ENCODE measurements at regions not wholly inside any gene's neighbourhood (a gene's known extent, or its start where the extent isn't known, plus 50 kb on each side); places are given as distances from the start of the nearest gene placed in this dataset.

GRCh38 chr7:155883491-155884224, 71.4 kb upstream of the SHH start:
- no peaks in the 10 kb centered on the region for H3K9me3 ChIP-seq
- H3K4me3 ChIP-seq: no peak overlapping the region
- no peaks in the 10 kb centered on the region for H3K27me3 ChIP-seq (ENCODE audit: low read depth)
- no peaks in the 10 kb centered on the region for H3K36me3 ChIP-seq (replicated peaks)
- DNase-seq (ENCODE audit: low spot score in 2 of 2): no peak
- in situ Hi-C loops (cut with MboI; ENCODE audit: low sequenced_read_pairs): no loop called here
- no peaks in the 10 kb centered on the region for H3K4me1 ChIP-seq

GRCh38 chr7:155882596-155882995, 70.3 kb upstream of the SHH start:
- Histone ChIP-seq H3K4me3 (no peak overlapping the region), H3K9me3 (no peaks in the 10 kb centered on the region), H3K27me3 (ENCODE audit: low read depth) (no peaks in the 10 kb centered on the region), H3K4me1 (no peaks in the 10 kb centered on the region), H3K36me3 (replicated peaks) (no peaks in the 10 kb centered on the region)
- DNase-seq (ENCODE audit: low spot score in 2 of 2): no peak
- in situ Hi-C loops (cut with MboI; ENCODE audit: low sequenced_read_pairs): no loop called here

GRCh38 chr7:155881471-155882350, 69.4 kb upstream of the SHH start:
- Histone ChIP-seq H3K36me3 (replicated peaks) (no peaks in the 10 kb centered on the region), H3K27me3 (ENCODE audit: low read depth) (no peaks in the 10 kb centered on the region), H3K4me3 (no peak overlapping the region), H3K9me3 (no peaks in the 10 kb centered on the region), H3K4me1 (no peaks in the 10 kb centered on the region)
- no peak for DNase-seq (ENCODE audit: low spot score in 2 of 2)
- in situ Hi-C loops (cut with MboI; ENCODE audit: low sequenced_read_pairs): no loop called here

GRCh38 chr7:155880721-155881120, 68.5 kb upstream of the SHH start:
- Histone ChIP-seq H3K4me3 (no peak overlapping the region), H3K9me3 (no peaks in the 10 kb centered on the region), H3K36me3 (replicated peaks) (no peaks in the 10 kb centered on the region), H3K4me1 (no peaks in the 10 kb centered on the region), H3K27me3 (ENCODE audit: low read depth) (no peaks in the 10 kb centered on the region)
- DNase-seq (ENCODE audit: low spot score in 2 of 2): no peak
- in situ Hi-C loops (cut with MboI; ENCODE audit: low sequenced_read_pairs): no loop called here

GRCh38 chr7:155879592-155879991, 67.3 kb upstream of the SHH start:
- no peaks in the 10 kb centered on the region for H3K4me1 ChIP-seq
- DNase-seq (ENCODE audit: low spot score in 2 of 2): no peak
- no peaks in the 10 kb centered on the region for H3K9me3 ChIP-seq
- no peaks in the 10 kb centered on the region for H3K36me3 ChIP-seq (replicated peaks)
- in situ Hi-C loops (cut with MboI; ENCODE audit: low sequenced_read_pairs): no loop called here
- no peaks in the 10 kb centered on the region for H3K27me3 ChIP-seq (ENCODE audit: low read depth)
- H3K4me3 ChIP-seq: no peak overlapping the region

GRCh38 chr7:155878674-155879073, 66.4 kb upstream of the SHH start:
- no peak for DNase-seq (ENCODE audit: low spot score in 2 of 2)
- H3K36me3 ChIP-seq (replicated peaks): no peaks in the 10 kb centered on the region
- in situ Hi-C loops (cut with MboI; ENCODE audit: low sequenced_read_pairs): no loop called here
- no peak overlapping the region for H3K4me3 ChIP-seq
- no peaks in the 10 kb centered on the region for H3K27me3 ChIP-seq (ENCODE audit: low read depth)
- H3K4me1 ChIP-seq: no peaks in the 10 kb centered on the region
- no peaks in the 10 kb centered on the region for H3K9me3 ChIP-seq

- H3K4me3 ChIP-seq: no peak overlapping the region
- no peaks in the 10 kb centered on the region for H3K9me3 ChIP-seq
- in situ Hi-C loops (cut with MboI; ENCODE audit: low sequenced_read_pairs): no loop called here
- no peaks in the 10 kb centered on the region for H3K27me3 ChIP-seq (ENCODE audit: low read depth)
- no peaks in the 10 kb centered on the region for H3K4me1 ChIP-seq
- H3K36me3 ChIP-seq (replicated peaks): no peaks in the 10 kb centered on the region
- DNase-seq (ENCODE audit: low spot score in 2 of 2): no peak
These were observed 66.0 kb upstream of the SHH start for GRCh38 chr7:155878250-155878649.

- in situ Hi-C loops (cut with MboI; ENCODE audit: low sequenced_read_pairs): no loop called here
- Histone ChIP-seq H3K4me3 (no peak overlapping the region), H3K4me1 (no peaks in the 10 kb centered on the region), H3K27me3 (ENCODE audit: low read depth) (no peaks in the 10 kb centered on the region), H3K9me3 (no peaks in the 10 kb centered on the region), H3K36me3 (replicated peaks) (no peaks in the 10 kb centered on the region)
- no peak for DNase-seq (ENCODE audit: low spot score in 2 of 2)
These were observed 64.9 kb upstream of the SHH start for GRCh38 chr7:155877167-155877566.

GRCh38 chr7:155874411-155874810, 62.1 kb upstream of the SHH start:
- H3K4me1 ChIP-seq: no peaks in the 10 kb centered on the region
- no peaks in the 10 kb centered on the region for H3K9me3 ChIP-seq
- no peaks in the 10 kb centered on the region for H3K27me3 ChIP-seq (ENCODE audit: low read depth)
- in situ Hi-C loops (cut with MboI; ENCODE audit: low sequenced_read_pairs): no loop called here
- H3K36me3 ChIP-seq (replicated peaks): no peaks in the 10 kb centered on the region
- no peak overlapping the region for H3K4me3 ChIP-seq
- DNase-seq (ENCODE audit: low spot score in 2 of 2): no peak

GRCh38 chr7:155874010-155874409, 61.7 kb upstream of the SHH start:
- Histone ChIP-seq H3K4me1 (no peaks in the 10 kb centered on the region), H3K36me3 (replicated peaks) (no peaks in the 10 kb centered on the region), H3K4me3 (no peak overlapping the region), H3K9me3 (no peaks in the 10 kb centered on the region), H3K27me3 (ENCODE audit: low read depth) (no peaks in the 10 kb centered on the region)
- in situ Hi-C loops (cut with MboI; ENCODE audit: low sequenced_read_pairs): no loop called here
- DNase-seq (ENCODE audit: low spot score in 2 of 2): no peak

- no peaks in the 10 kb centered on the region for H3K4me1 ChIP-seq
- H3K9me3 ChIP-seq: no peaks in the 10 kb centered on the region
- no peak overlapping the region for H3K4me3 ChIP-seq
- no peaks in the 10 kb centered on the region for H3K27me3 ChIP-seq (ENCODE audit: low read depth)
- no peak for DNase-seq (ENCODE audit: low spot score in 2 of 2)
- in situ Hi-C loops (cut with MboI; ENCODE audit: low sequenced_read_pairs): no loop called here
- H3K36me3 ChIP-seq (replicated peaks): no peaks in the 10 kb centered on the region
These were observed 60.6 kb upstream of the SHH start for GRCh38 chr7:155872678-155873369.

- Histone ChIP-seq H3K36me3 (replicated peaks) (no peaks in the 10 kb centered on the region), H3K4me1 (no peaks in the 10 kb centered on the region), H3K4me3 (no peak overlapping the region), H3K27me3 (ENCODE audit: low read depth) (no peaks in the 10 kb centered on the region), H3K9me3 (no peaks in the 10 kb centered on the region)
- in situ Hi-C loops (cut with MboI; ENCODE audit: low sequenced_read_pairs): no loop called here
- no peak for DNase-seq (ENCODE audit: low spot score in 2 of 2)
These were observed 58.9 kb upstream of the SHH start for GRCh38 chr7:155871211-155871610.

GRCh38 chr7:155870334-155871180, 58.3 kb upstream of the SHH start:
- Histone ChIP-seq H3K9me3 (no peaks in the 10 kb centered on the region), H3K27me3 (ENCODE audit: low read depth) (no peaks in the 10 kb centered on the region), H3K4me3 (no peak overlapping the region), H3K4me1 (no peaks in the 10 kb centered on the region), H3K36me3 (replicated peaks) (no peaks in the 10 kb centered on the region)
- no peak for DNase-seq (ENCODE audit: low spot score in 2 of 2)
- in situ Hi-C loops (cut with MboI; ENCODE audit: low sequenced_read_pairs): no loop called here

Measured in HAP-1 (cell line).